SKM-1 treated with dmso at 0.1 percent for 144 hours (cell line): ENCODE measurements at regions not wholly inside any gene's neighbourhood (a gene's known extent, or its start where the extent isn't known, plus 50 kb on each side); places are given as distances from the start of the nearest gene placed in this dataset.
"Not testable (repeated sequence)": the region's sequence is repeated elsewhere in the genome, so short reads cannot be mapped to it uniquely, and the experiment has no call there.

Source experiments
- DNase-seq: peaks from one replicate; lab custom pipeline; 2025; ENCODE audit not compliant: unreplicated experiment; lab: John Stamatoyannopoulos, UW

DNA sequence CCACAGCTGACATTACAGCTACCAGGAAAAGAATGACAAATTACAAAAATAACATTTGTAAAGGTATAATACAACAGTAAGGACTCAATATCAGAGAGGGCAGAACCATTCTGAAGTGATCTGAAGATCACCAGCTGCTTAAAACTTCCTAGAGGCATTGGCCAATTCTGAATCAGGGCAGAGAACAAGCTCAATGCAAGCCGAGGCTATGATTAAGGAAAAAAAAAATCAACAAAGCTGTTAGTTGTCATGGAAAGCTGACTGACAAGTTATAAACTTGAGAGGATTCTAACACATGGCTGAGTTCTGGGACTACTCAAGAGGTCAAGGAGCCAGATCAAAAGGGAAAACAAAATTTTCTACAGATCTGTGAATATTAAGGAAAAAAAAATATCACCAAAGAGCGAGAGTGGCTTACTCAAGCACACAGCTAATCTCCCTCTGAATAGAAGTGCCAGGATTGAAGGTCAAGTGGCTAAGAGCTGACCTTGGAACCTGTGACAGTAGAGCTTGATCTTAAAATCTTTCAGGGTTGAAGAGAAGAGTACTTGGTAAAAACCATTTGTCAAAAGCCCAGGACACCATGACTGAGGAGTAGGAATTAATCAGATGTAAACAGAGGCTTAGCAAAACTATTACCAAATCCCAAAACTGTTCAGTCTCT lies 383.4 kb downstream of the USP25 start:
- no peak for DNase-seq

DNA sequence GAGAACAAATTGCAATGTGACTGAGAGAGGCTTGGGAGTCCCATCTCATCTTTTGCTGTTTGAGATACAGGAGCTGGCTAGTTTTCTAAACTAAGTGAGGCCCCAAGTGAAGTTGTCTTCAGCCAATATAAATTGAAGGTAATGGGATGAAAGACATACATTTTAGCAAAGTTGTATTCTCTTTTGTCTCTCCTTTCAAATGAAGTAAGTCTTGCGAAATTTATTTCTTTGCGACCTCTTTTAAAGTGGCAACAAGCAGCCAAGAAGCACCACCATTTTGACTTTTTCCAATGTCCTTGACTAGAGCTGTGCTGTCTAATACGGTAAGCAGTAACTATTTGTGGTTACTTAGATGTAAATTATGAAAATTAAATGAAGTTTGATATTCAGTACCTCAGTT lies 385.7 kb downstream of the USP25 start:
- no peak for DNase-seq

DNA sequence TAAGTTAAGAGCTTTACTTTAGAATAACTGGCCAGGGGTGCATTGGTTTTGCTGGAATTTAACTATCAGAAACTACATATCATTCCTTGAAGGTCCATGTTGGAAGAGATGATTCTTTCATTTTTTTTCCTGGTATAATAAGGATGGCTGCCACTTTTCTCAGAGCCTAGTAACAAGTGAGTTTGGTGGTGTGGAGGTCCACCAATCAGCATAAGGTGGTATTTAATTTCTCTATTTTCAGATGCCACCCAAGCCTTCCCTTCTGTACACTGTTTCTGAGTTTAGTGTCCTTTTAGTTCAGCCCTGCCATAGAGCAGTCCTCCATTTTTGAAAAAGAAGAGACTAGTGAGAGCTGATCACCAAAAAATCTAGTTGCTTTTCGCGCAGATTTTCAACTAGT lies 386.3 kb downstream of the USP25 start:
- DNase-seq = no peak

DNA sequence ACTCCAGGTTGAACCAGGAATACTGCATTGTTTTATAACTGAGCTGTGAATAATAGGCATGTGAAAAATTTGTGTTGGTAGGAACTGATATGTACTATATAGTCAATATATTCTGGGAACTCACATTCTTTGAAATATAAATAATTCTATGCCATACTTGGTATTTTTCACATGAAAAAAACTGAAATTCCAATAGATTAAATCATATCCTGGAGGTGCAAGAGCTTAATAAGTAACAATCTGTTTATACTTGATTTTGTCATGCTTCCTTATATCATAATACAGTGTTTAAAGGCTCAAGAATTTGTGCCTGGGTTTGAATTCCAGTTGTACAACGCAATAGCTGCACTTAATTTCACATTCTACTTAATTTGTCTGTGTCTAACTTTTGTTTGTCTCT lies 387.0 kb downstream of the USP25 start:
- DNase-seq = no peak

DNA sequence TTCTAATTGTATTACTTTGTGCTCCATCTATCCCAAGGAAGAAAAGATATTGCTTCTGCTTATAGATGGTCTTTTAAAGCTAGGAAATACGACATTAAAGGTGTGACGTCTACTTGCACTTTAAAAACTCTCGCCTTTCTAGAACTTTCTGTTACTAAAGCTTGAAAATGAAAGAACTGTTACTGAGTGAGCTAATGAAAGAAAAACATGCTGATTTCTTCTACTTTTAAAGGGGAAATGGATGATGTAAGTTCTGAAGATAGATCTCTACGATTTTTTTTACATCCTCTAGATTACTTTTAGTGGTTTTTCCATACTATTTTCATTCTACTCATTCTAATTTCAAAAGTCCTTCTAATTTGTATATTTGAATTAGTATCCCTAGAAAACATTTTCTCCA lies 387.5 kb downstream of the USP25 start:
- DNase-seq = no peak

DNA sequence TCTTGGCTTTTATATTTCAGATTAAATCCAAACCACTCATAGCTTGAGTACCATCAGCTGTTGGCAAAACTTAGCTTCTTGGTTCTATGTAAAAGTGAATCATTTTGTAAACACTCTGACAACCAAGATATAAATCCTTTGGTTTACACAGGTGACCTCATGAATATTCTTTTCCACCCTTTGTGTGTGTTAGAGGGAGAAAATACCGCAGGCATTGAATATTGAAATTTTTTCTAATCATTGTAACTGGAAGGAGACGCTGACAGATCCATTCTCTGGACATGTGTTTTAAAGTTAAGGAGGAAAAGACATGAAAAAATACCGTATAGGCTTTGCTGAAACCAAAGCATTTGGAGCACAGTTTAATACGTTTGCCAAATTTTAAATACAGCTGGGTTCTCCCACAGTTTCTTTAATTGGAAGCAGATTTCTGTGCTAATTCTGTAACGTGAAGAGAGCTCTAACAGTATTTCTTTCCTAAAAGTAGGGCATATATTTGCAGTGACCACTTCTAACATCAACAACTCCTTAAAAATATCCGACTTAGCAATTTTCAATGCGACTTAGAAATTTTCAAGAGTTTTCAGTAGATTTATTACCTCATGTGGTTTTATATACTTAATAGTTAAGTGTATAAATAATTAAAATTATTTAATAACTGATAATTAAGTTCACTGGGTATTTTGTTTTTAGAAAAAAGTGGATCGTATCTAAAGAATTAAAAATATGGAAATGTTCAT lies 388.2 kb downstream of the USP25 start:
- no peak for DNase-seq

DNA sequence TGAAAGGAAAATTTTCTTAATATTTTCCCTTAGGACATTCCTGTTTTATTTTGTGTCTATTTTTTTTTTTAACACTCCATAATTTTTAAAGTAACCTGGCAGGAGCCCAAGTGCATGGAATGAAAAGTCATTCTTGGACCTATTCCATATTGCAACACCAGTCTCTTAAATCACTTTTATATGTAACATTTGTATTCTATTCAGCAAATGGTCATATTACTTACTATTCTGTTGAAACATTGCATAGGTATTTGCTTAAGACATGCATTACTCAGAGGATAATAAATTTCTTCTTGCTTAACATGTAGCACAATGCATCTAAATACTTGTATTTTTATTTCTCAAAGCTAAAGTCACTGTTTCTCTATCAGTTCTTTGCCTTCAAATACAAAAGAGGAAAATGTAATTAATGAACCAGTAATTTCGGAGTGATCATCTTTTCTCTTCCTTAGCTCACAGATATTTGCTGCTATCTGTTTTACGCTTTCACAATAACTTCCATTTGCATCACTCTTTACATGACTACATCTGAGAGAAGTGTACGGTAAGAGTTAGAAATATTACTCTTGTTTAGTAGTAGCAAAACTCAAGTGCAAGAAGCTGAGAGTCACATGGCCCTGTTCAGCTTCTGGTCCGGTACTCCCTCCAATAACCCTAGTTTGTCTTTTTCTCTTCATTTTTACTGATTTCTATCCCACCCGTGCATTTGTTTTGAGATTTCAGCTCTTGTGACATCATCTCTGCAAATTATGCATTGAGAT lies 394.8 kb downstream of the USP25 start:
- DNase-seq = no peak

DNA sequence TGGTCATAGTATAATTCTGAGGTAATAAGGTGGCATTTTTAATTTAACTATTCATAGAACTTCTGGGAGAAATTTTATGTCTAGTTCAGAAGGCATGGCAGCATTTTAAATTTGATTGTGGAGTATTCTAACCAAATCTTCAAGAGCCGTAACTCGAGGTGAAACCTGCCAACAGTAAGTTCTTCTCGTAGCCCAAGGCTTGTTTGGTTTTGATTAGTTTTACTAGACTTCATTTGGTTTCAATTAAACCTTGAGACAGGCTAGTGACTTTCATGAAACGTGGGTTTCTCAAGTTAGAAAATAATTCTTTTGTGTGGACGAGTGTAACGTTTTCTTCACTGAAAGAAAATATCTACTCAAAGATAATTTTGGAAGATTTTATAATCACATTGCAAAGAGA lies 395.5 kb downstream of the USP25 start:
- DNase-seq = no peak

DNA sequence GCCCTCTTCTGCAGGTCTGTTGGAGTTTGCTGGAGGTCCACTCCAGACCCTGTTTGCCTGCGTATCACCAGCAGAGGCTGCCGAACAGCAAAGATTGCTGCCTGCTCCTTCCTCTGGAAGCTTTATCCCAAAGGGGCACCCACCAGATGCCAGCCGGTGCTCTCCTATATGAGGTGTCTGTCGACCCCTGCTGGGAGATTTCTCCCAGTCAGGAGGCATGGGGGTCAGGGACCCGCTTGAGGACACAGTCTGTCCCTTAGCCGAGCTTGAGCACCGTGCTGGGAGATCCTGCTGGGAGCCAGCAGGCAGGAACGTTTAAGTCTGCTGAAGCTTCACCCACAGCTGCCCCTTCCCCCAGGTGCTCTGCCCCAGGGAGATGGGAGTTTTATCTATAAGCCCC lies 402.7 kb downstream of the USP25 start:
- DNase-seq = not testable (repeated sequence)

DNA sequence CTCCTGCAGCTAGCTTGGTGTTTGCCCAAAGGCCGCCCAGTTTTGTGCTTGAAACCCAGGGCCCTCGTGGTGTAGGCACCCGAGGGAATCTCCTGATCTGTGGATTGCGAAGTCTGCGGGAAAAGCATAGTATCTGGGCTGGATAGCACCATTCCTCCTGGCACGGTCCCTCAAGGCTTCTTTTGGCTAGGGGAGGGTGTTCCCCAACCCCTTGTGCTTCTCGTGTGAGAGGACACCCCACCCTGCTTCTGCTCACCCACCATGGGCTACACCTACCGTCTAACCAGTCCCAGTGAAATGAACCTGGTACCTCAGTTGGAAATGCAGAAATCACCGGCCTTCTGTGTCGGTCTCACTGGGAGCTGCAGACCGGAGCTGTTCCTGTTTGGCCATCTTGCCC lies 403.5 kb downstream of the USP25 start:
- no peak for DNase-seq

DNA sequence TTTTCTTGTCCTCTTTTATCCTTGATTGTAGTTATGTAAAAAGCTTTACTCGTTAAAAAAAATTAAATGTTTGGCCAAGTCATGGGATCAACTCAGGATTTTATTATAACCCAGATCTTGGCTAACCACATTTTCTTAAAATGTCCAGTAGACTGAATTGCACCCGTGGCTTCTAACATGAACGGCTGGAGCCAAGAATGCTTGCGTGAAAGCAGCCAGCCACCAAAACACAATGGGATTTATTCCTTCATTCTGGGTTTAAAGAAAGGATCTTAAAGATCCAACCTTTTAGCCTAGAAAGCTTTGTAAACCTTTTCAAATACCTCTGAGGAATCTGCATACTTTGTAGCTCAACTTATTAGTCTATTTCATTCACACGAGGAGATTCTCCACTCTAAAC lies 404.4 kb downstream of the USP25 start:
- DNase-seq = no peak

DNA sequence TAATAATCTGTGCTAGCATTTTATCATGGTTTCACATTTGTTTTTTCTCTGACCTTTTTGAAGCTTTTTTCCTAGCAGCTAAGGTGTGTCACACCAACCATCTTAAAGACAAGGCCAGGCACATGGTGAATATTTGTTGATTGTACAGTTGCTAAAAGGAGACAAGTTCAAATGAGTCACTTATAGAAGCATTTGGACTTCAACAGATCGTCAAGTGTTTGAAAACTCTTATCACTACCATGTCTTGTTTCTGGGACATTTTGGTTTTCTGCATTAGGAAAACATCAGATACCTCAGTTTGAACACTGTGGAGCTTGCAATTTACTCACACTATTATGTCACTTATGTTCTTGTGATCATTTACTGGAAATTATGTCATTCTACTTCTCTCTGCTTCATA lies 407.3 kb downstream of the USP25 start:
- DNase-seq = no peak

DNA sequence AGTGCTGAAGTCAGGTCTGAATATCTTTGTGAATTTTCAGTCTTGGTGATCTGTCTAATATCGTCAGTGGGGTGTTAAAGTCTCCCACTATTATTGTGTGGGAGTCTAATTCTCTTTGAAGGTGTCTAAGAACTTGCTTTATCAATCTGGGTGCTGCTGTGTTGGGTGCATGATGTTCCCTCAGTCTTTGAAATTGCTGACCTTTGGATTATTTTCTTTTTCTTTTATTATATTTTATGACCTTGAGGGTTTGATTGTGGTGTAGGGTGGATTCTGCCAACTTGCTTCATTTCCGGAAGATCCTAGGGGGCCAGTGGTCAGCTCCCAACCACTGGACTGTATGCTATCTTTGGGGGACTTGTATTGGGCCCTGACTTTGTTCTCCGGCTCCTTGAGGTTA lies 415.3 kb downstream of the USP25 start:
- no peak for DNase-seq

DNA sequence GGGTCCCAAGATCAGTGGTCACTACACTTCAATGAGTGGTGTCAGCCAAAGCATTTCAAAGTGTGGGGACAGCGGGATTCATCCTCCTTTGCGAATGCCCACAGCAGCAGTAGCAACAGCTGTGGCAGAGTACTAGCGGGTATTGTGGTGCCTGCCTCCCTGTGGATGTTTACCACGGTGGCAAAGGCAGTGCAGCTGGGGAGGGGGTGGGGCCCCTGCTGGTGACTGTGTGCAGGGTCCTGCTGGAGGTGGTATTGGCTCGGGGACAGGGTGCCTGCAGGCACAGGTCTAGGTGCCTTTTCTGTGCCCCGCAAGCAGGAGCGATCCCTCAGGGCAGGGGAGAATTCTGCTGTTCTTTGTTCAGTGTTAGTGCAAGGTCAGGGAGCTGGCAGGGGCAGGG lies 415.7 kb downstream of the USP25 start:
- no peak for DNase-seq

DNA sequence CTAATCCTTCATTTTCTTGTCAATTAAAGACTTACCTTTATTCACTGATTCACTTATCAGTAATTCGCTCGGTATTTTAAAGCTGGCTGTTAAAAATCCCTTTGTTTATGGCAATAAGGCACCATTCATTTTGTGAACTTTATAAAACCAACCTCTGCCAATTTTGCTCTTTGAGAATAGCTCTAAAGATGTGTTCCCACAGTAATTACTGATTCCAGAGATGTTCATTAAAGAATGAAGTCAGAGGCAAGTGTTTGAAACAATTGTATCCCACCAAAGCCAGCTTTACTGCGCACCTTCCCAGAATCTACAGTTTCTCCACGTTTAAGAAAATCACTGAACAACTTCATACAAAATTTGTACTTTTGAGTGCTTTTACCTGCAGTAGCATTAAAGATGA lies 424.5 kb downstream of the USP25 start:
- DNase-seq = no peak

DNA sequence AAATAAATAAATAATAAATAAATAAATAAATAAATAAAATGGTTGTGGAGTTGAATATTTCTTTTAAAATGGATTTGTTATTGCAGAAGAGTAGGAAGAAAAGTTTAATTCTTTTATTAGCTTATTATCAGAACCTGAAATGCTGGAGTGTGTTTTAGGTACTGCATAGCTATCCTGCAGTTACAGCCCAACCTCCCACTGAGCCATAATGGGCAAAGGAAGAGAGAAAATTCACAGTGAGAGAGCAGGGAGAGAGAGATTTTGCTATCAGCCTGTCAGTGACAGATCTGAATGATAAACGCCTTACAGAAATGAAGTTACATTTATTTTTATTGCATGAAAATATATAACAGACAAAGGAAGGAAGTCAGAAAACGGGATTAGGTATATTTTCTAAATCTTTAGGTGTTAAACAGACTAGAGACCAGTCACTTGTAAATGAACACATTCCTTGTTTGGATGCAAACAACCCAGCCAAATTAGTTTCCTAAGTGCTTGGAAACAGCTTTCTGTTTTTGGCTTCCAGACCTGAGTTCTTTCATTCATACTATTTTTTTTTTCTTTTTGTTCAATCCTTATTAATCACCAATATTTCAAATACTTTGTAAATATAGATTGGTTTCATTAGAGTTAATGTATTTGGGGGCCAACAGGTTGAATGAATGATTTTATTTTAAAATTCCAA lies 425.3 kb downstream of the USP25 start:
- no peak for DNase-seq

DNA sequence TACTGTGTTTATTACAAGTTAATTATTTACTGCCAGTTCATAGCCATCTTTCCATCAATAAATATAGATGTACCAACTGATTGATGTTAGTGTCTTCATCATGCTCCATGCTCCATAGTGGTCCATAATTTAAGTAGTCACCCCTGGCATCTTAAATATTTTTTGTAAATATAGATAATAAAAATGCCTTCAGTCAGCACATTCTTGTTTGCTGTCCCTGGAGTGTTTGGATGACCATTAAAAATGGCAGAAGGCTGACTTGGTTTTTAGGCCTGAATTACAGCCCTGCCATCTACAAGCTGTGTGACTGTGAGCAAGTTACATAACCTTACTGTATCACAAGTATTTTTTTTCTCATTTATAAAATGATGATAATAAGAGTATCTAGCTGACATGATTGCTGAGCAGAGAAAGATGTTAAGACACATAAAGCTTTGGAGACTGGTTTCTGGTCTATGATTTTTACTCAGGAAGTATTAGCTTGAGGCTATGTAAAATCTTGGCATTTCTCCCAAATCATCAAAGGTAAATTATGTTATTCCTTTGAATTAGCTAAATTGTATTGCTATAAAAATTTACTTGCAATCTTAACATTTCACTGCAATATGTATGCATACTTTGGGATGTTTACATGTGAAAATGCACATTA lies 427.2 kb downstream of the USP25 start:
- DNase-seq = no peak

DNA sequence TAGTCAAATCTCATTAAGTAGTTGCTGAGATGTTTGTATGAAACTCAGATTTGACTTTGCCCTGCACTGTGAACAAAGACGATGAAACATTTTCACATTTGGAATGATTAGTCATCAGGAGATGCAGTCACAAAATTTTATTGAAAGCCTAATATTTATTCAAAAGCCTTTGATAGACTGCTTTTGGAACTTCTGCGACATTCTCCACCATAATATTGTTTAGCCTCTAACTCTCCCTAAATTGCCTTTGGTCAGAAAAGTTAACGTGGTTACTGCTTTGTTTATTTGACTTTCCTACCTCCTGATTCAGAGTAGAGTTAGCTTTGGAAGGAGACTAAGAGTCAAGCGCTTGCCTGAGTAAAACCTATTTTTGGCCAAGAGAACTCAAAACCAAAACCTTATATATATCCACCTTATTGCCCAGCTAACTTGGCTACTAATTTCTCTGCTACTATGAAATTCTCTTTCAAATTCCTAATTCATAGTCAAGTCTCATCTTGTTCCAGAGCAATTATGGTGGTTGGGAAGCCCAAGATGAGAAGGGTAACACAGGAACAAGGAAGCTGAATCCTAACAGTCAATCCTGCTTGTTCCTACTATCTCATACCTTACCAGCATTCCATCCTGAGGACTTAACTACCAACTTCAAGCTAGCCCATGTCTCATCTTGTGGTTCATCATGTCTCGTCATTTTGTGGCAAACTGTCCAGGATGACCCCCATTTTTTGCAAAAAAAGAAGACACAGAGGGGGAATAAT lies 429.6 kb downstream of the USP25 start:
- no peak for DNase-seq

DNA sequence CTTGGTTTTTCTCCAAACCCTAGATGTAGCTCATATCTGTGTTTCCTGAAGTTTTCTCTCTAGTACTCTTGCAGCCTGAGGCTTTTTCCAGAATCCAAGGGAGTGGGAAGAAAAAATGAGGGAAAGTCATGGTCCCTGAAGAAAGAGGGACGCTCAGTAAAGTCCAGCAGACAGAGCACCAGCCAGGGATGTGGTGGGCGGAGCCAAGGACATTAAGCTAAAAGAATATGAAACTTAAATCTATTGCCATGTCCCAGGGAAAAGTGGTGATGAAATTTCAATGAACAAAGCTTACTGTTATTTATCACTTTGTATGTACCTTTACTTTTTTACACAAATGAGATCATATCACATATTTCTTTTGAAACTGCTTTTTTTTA lies 430.2 kb downstream of the USP25 start:
- DNase-seq = no peak

DNA sequence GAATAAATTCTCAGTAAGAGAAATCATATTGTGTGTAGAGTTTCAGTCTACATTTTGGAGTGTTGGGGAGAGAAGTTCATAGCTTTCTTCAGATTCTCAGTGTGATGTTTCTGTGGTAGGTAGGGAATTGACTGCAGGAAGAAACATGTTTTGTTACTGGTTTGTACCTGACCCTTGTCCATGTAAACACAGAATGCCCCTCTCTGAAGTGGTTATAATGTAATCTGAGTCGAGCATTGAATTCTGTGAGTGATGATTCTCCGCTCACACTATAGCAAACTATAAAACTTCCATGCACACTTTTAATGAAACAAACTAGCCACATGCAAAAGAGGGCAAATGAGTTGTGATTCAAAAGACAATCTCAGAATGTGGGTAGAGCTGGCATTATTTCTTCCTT lies 433.2 kb downstream of the USP25 start:
- DNase-seq = no peak
